HCT116 (cell line): ENCODE measurements at regions not wholly inside any gene's neighbourhood (a gene's known extent, or its start where the extent isn't known, plus 50 kb on each side); places are given as distances from the start of the nearest gene placed in this dataset.

Experiments
- ATAC-seq: fragments of 200-7000 bp; cut with Tn5 transposase; 2 replicates; pipeline ENCODE4 v1.9.1; 2020; ENCODE audit warnings: mild to moderate bottlenecking, moderate library complexity
- BruUV-seq: library from RNA; stranded (reverse); fragments of 400-500 nt; replicated peaks from 2 replicates; lab custom pipeline; 2021; lab: Mats Ljungman, UMichigan
- CTCF ChIA-PET: fragments of 300-600 bp; sonication (Branson Sonifier 250); formaldehyde crosslinking; loops from one replicate; lab custom pipeline; 2021; ENCODE audit warnings: antibody characterized with exemption; lab: Charles Lee
- POLR2A ChIA-PET: fragments of 300-600, 350-600 bp; sonication (Branson Sonifier 250); formaldehyde crosslinking; loops from one replicate; lab custom pipeline; 2021; ENCODE audit warnings: antibody characterized with exemption; lab: Charles Lee
- RAD21 ChIA-PET, 2 experiments: fragments of 300-600 bp; sonication (Branson Sonifier 250); formaldehyde crosslinking; loops; one replicate each; lab custom pipeline; 2023; ENCODE audit warnings: low total read pairs in 2 of 2; ENCODE audit not compliant: uncharacterized antibody in 2 of 2, unreplicated experiment in 2 of 2, low non-redundant PET in 1 of 2; lab: Charles Lee
- DNase-seq: peaks from one replicate; pipeline ENCODE4 v3.0.0-alpha.2; 2010; ENCODE audit warnings: low read depth, low spot score
- H2AFZ ChIP-seq: fragments of 200-600 bp; shearing (Covaris generic), sonication (generic); 2 replicates; pipeline ENCODE4 v1.6.1; 2017; ENCODE audit warnings: low read depth, mixed run types, mixed read lengths, antibody characterized with exemption, low read length; ENCODE audit not compliant: poor library complexity, severe bottlenecking
- H3K27ac ChIP-seq: 2 replicates; pipeline ENCODE4 v1.5.1; 2012; ENCODE audit warnings: low read depth, low read length
- H3K27me3 ChIP-seq: fragments of 200-600 bp; sonication (generic); 2 replicates; pipeline ENCODE4 v1.6.1; 2016; ENCODE audit warnings: mixed run types, low read length, mixed read lengths; ENCODE audit not compliant: insufficient read depth
- H3K36me3 ChIP-seq, 2 experiments: fragments of 200-500 bp in 1 of 2; fragments of 200-600 bp in 1 of 2; sonication (Bioruptor generic) in 1 of 2; sonication (generic) in 1 of 2; 2 replicates each; pipeline versions ENCODE4 v1.5.1 to v1.6.1; 2014 to 2016; ENCODE audit warnings: low read length in 2 of 2, inconsistent platforms in 1 of 2, mixed read lengths in 1 of 2, mixed run types in 1 of 2; ENCODE audit not compliant: insufficient read depth in 2 of 2, control insufficient read depth in 1 of 2
- H3K4me1 ChIP-seq, 2 experiments: fragments of 200-600 bp in 1 of 2; sonication (generic) in 1 of 2; 2 replicates each; pipeline versions ENCODE4 v1.5.1 to v1.6.1; 2012 to 2017; ENCODE audit warnings: low read length in 2 of 2, inconsistent platforms in 1 of 2, mild to moderate bottlenecking in 1 of 2, mixed read lengths in 1 of 2, mixed run types in 1 of 2, moderate library complexity in 1 of 2; ENCODE audit not compliant: insufficient read depth in 2 of 2, control insufficient read depth in 1 of 2
- H3K4me2 ChIP-seq: fragments of 200-600 bp; sonication (generic); 2 replicates; pipeline ENCODE4 v1.6.1; 2017; ENCODE audit warnings: mixed run types, low read length, mixed read lengths
- H3K4me3 ChIP-seq, 2 experiments: fragments of 200-600 bp in 1 of 2; sonication (generic) in 1 of 2; replicated peaks in 1 of 2; 2 replicates each; pipeline ENCODE4 v1.5.1; 2011 to 2016; ENCODE audit warnings: low read length in 2 of 2, control low read depth in 1 of 2, low read depth in 1 of 2, mild to moderate bottlenecking in 1 of 2, mixed read lengths in 1 of 2, mixed run types in 1 of 2
- H3K79me2 ChIP-seq: fragments of 200-600 bp; sonication (generic); 2 replicates; pipeline ENCODE4 v1.6.1; 2017; ENCODE audit warnings: mild to moderate bottlenecking, mixed run types, low read length, moderate library complexity, mixed read lengths; ENCODE audit not compliant: insufficient read depth
- H3K9ac ChIP-seq: fragments of 200-600 bp; sonication (generic); 2 replicates; pipeline ENCODE4 v1.6.1; 2016; ENCODE audit warnings: low read length, mixed read lengths
- H3K9me2 ChIP-seq: fragments of 200-600 bp; sonication (generic), shearing (Covaris generic); 2 replicates; pipeline ENCODE4 v1.6.1; 2017; ENCODE audit warnings: mixed run types, mild to moderate bottlenecking, moderate library complexity; ENCODE audit not compliant: insufficient read depth
- H3K9me3 ChIP-seq, 2 experiments: fragments of 200-500 bp in 1 of 2; fragments of 200-600 bp in 1 of 2; sonication (Bioruptor generic) in 1 of 2; sonication (generic) in 1 of 2; 2 replicates each; pipeline ENCODE4 v1.6.1; 2014 to 2017; ENCODE audit warnings: low read length in 2 of 2, mixed read lengths in 2 of 2, inconsistent platforms in 1 of 2, low read depth in 1 of 2, mild to moderate bottlenecking in 1 of 2, mixed run types in 1 of 2, moderate library complexity in 1 of 2; ENCODE audit not compliant: control insufficient read depth in 1 of 2, insufficient read depth in 1 of 2
- H4K20me1 ChIP-seq: fragments of 200-600 bp; sonication (generic), shearing (Covaris generic); 2 replicates; pipeline ENCODE4 v1.6.1; 2017; ENCODE audit warnings: mixed run types, mild to moderate bottlenecking, moderate library complexity; ENCODE audit not compliant: insufficient read depth
- CTCF ChIP-seq, 3 experiments: fragments of 200-600 bp in 1 of 3; sonication (generic) in 1 of 3; IDR thresholded peaks in 2 of 3; conservative IDR thresholded peaks in 1 of 3; 2 replicates each; pipeline ENCODE4 v1.5.1; 2012 to 2017; ENCODE audit warnings: low read depth in 2 of 3, low read length in 2 of 3, antibody characterized with exemption in 1 of 3, borderline replicate concordance in 1 of 3, control low read depth in 1 of 3, mild to moderate bottlenecking in 1 of 3, mixed read lengths in 1 of 3, mixed run types in 1 of 3, moderate library complexity in 1 of 3; ENCODE audit not compliant: insufficient read depth in 1 of 3
- ELF1 ChIP-seq: IDR thresholded peaks from 2 replicates; pipeline ENCODE4 v1.6.1; 2012; ENCODE audit warnings: low read depth, borderline replicate concordance
- EZH2phosphoT487 ChIP-seq: fragments of 200-600 bp; IDR thresholded peaks from 2 replicates; pipeline ENCODE4 v1.6.1; 2018; ENCODE audit warnings: antibody characterized with exemption, borderline replicate concordance
- MAX ChIP-seq: IDR thresholded peaks from 2 replicates; pipeline ENCODE4 v1.6.1; 2012
- RAD21 ChIP-seq: IDR thresholded peaks from 2 replicates; pipeline ENCODE4 v1.6.1; 2012; ENCODE audit warnings: low read depth, mild to moderate bottlenecking
- SP1 ChIP-seq: IDR thresholded peaks from 2 replicates; pipeline ENCODE4 v1.6.1; 2012; ENCODE audit warnings: low read depth
- SRF ChIP-seq: IDR thresholded peaks from 2 replicates; pipeline ENCODE4 v1.6.1; 2012; ENCODE audit warnings: low read depth
- ZFX ChIP-seq: fragments of 450-650 bp; IDR thresholded peaks from 2 replicates; pipeline ENCODE4 v1.6.1; 2017
- ZNF274 ChIP-seq: fragments of 200-500 bp; sonication (Bioruptor generic); IDR thresholded peaks from 2 replicates; pipeline ENCODE4 v1.6.1; 2014; ENCODE audit warnings: mild to moderate bottlenecking, low read depth, low read length, inconsistent platforms
- intact Hi-C: fragments of 100-400 bp; cut with micrococcal nuclease; formaldehyde crosslinking; loops from 2 replicates; pipeline ENCODE4 v1.10.0; 2022

- ChIA-PET POLR2A (no interaction called here), CTCF (no interaction called here)
Measured at GRCh38 chr6:96735332-96735731, 101.9 kb downstream of the GPR63 start.

More at GRCh38 chr6:96735332-96735731, 101.9 kb downstream of the GPR63 start:
- Histone ChIP-seq H2AFZ (no peak overlapping the region), H3K4me1 (no peaks in the 10 kb centered on the region), H3K4me3 (no peak overlapping the region), H3K27me3 (no peaks in the 10 kb centered on the region), H4K20me1 (no peaks in the 10 kb centered on the region), H3K79me2 (no peaks in the 10 kb centered on the region), H3K9me3 (no peaks in the 10 kb centered on the region), H3K9me2 (no peaks in the 10 kb centered on the region), H3K4me2 (no peak overlapping the region), H3K36me3 (no peaks in the 10 kb centered on the region)
- intact Hi-C loops = no loop called here
- RAD21 ChIA-PET = no interaction called here
- DNase-seq = no peak
- no TSS peak for BruUV-seq
- no peak for ATAC-seq
- TF ChIP-seq EZH2phosphoT487 = no peak
- no peak for TF ChIP-seq RAD21
- no peak for TF ChIP-seq ZNF274
- TF ChIP-seq SP1 = no peak
- no peak for TF ChIP-seq ZFX
- no peak for TF ChIP-seq ELF1
- no peak for TF ChIP-seq SRF
- no peak for TF ChIP-seq CTCF (IDR thresholded peaks at IDR 0.05 in 2 of 3, conservative IDR thresholded peaks at IDR 0.05 in 1 of 3; ENCODE audit: borderline replicate concordance in 1 of 3, insufficient read depth in 1 of 3, low read depth in 2 of 3, low read length in 2 of 3)
- TF ChIP-seq MAX = no peak
- TF ChIP-seq, all 23 proteins: peak for 0
- H3K27ac ChIP-seq = no peak overlapping the region
- H3K9ac ChIP-seq = no peak overlapping the region
